ENCODE measurements at regions not wholly inside any gene's neighbourhood (a gene's known extent, or its start where the extent isn't known, plus 50 kb on each side); places are given as distances from the start of the nearest gene placed in this dataset.

- TF ChIP-seq POLR2A (IDR thresholded peaks at IDR 0.05): no peak
- TF ChIP-seq, protein P1, sequence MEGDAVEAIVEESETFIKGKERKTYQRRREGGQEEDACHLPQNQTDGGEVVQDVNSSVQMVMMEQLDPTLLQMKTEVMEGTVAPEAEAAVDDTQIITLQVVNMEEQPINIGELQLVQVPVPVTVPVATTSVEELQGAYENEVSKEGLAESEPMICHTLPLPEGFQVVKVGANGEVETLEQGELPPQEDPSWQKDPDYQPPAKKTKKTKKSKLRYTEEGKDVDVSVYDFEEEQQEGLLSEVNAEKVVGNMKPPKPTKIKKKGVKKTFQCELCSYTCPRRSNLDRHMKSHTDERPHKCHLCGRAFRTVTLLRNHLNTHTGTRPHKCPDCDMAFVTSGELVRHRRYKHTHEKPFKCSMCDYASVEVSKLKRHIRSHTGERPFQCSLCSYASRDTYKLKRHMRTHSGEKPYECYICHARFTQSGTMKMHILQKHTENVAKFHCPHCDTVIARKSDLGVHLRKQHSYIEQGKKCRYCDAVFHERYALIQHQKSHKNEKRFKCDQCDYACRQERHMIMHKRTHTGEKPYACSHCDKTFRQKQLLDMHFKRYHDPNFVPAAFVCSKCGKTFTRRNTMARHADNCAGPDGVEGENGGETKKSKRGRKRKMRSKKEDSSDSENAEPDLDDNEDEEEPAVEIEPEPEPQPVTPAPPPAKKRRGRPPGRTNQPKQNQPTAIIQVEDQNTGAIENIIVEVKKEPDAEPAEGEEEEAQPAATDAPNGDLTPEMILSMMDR (IDR thresholded peaks at IDR 0.05): no peak
These were observed 284.0 kb downstream of the DRD1 start for GRCh38 chr5:175159956-175160355.

Measured in lower leg skin (tissue), 3 donors.